ENCODE measurements at regions not wholly inside any gene's neighbourhood (a gene's known extent, or its start where the extent isn't known, plus 50 kb on each side); places are given as distances from the start of the nearest gene placed in this dataset.
"Not testable (repeated sequence)": the region's sequence is repeated elsewhere in the genome, so short reads cannot be mapped to it uniquely, and the experiment has no call there.

DNA sequence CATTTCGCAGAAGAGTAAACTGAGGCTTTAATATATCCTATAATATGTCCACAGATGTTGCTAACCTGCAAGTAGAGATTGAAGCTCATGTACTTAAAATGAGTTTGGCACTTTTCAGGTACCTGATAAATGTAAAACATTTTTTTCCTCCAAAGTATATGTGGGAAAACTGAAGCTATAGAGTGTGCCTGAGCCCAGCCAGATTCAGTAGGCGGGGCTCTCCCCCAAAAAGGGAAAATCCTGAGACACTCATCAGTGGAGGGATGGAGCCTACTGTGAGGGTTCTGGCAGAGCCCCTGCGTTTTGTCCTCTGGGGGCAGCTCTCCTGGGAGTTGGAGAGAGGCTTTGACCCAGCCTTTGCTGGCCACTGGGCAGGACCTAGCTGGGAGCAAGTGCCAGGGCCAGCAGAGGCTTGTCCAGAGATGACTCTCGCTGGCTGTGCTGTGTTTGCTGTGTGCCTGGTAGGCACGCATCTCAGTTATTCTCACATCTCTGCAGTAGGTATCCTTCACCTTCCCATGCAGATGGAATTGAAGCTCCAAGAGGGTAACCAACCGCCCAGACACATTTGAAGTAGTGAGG is 81.1 kb upstream of the SPRY4 start:
- no peak for DNase-seq (ENCODE audit: low read depth)

GRCh38 chr5:142405023-142405422 is 80.2 kb upstream of the SPRY4 start:
- no peak for DNase-seq (ENCODE audit: low read depth)

DNA sequence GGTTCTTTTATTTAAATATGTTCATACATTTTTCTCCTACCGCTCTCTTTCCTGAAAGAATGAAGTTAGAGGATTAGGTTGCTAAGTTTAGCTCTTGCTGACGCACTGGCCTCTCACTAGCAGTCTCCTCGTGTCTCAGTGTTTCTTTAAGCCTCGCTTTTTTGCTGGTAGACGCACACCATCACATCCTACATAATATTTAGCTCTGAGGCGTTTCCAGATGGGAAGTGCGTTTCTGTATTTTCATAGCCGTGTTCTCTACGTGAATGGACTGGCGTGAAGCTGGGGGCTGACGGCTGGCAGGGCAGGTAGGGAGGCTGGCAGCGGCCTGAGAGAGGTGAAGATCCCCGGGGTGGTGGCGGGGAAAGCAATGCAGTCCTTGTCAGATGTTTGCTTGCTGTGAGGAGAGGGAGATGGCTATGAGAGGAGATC is 79.2 kb upstream of the SPRY4 start:
- DNase-seq (ENCODE audit: low read depth), result no peak

DNA sequence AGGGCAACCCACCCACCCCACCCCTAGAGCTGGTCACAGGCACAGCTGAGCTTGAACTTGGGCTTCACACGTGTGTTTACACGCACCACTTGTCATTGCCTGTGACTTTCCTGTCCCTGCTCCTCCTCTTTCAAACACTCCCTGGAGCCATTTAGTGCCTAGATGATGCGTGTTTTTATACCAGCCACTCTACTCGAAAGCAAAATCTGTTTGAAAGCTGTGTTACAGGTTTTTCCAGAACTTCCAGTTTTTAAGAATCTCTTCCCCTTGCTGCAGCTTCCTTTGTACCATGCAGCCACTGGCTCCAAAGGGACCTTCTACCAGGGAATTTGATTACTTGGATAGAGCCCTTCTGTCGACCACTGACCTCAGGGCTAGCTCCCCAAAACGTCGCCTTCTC is 78.8 kb upstream of the SPRY4 start:
- no peak for DNase-seq (ENCODE audit: low read depth)

GRCh38 chr5:142402752-142403318 is 78.0 kb upstream of the SPRY4 start:
- DNase-seq (ENCODE audit: low read depth), result no peak

- DNase-seq (ENCODE audit: low read depth), result no peak
Measured at GRCh38 chr5:142400415-142400814, 75.6 kb upstream of the SPRY4 start.

DNA sequence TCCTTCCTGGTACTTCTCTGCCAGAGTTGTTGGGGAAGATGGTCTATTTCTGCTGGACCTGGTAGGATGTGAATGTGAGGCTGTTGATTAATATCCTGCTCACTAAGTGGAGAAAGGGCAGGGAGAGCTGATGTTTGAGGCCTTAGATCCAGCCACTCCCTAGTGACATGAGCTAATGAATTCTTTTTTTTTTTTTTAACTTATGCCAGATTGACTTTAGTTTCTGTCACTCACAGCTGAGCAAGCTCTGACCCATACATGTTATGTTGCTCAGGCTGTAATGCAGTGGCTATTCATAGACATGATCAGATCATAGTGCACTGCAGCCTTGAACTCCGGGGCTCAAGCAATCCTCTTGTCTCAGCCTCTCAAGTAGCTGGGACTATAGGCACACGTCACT is 75.1 kb upstream of the SPRY4 start:
- DNase-seq (ENCODE audit: low read depth), result no peak

GRCh38 chr5:142398730-142399055 is 73.9 kb upstream of the SPRY4 start:
- DNase-seq (ENCODE audit: low read depth), result no peak

- DNase-seq (ENCODE audit: low read depth), result not testable (repeated sequence)
Measured at GRCh38 chr5:142398011-142398729, 73.3 kb upstream of the SPRY4 start.

GRCh38 chr5:142397178-142397577 is 72.4 kb upstream of the SPRY4 start:
- no peak for DNase-seq (ENCODE audit: low read depth)

GRCh38 chr5:142396436-142397038 is 71.7 kb upstream of the SPRY4 start:
- DNase-seq (ENCODE audit: low read depth), result no peak

DNA sequence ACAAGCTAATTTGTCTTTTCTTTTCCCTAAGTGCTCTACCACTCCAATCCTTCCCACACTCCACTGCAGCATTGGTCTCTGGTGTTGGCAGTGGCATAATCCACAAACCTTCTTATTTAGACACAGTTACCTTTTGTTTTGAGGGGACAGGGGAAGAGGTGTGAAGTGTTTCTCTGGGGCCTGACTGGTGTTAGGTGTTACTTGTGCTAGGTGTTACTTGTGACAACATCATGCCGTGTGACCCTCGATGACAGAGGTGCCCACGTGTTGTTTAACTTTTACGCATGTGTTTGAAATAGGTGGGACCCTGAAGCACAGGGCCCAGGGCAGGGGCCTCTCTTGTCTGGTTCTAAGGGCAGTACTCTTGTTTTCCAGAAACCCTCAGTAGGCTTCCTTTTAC is 70.5 kb upstream of the SPRY4 start:
- DNase-seq (ENCODE audit: low read depth), result no peak

DNA sequence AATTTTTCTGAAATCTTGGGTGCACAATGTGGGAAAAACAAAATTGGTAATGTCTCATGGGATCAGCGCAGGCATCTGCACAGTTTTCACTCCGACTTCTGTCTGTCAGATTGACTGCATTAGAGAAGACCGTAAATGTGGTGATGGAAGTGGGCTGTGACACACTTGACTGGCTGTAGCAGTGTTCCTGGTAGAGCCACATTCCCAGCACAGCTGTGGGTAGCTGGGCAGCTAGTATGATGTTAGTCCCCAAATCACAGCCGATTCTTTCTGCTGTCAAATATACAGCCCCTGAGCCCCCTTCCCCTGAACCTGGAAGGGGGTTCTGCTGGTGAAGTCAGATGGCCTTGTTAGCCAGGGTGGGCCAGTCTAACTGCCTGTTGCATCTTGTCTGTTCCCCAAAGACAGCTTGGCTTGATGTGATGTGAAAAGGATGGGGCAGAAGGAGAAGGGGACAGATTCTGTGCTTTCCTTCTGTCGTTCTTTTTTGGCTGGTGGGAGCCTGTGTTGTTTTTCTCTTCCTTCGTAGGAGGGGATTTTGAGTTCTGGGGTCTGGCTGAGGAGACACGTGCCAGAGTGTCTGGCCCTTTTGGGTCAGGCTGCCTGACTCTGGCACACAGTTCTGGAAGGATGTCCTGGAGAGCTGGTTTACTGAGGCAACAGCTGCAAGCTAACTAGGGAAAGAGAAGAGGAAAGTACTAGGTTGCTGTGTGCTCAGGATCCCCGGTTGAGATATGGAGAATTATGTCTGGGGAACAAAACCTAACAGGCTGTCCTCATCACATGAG is 66.4 kb upstream of the SPRY4 start:
- no peak for DNase-seq (ENCODE audit: low read depth)

DNA sequence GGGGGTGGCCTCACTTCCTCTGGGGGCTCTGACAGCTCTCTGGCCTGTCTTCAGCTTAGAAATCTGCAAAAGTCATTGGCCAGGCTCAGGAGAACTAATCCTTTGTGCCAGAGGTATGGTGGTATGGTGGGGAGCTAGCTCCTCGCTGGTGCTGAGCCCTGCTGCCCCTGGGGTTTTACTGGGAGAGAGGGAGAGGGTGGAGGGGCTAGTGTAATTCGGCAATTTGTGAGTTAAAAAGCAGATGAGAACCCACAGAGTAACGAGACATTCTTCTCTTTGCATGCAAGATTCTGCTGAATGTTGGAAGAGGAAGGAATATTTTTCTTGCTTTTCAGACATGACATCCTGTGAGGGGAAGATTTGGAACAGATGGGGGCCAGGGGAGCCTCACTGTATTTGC is 65.5 kb upstream of the SPRY4 start:
- DNase-seq (ENCODE audit: low read depth), result no peak

DNA sequence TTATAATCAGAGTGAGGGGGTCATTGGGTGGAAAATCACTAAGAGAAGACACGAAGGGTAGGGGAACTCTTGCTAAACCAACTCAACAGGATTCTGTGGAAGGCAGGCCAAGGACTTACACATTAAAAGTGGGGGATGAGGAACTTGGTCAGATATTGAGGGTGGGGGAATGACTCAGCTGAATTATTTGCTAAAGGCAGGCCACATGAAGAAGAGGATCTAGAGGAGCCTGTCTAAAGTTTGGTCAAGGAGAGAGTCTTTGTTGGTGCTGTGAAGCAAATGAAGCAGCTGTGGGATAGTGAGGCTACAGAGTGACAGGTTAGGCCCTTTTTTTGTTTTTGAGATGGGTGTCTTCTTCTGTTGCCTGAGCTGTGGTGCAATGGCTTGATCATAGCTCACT is 63.9 kb upstream of the SPRY4 start:
- no peak for DNase-seq (ENCODE audit: low read depth)

GRCh38 chr5:142387024-142387682 is 62.3 kb upstream of the SPRY4 start:
- DNase-seq (ENCODE audit: low read depth), result no peak

- DNase-seq (ENCODE audit: low read depth), result no peak
Measured at GRCh38 chr5:142386137-142387023, 61.6 kb upstream of the SPRY4 start.

DNA sequence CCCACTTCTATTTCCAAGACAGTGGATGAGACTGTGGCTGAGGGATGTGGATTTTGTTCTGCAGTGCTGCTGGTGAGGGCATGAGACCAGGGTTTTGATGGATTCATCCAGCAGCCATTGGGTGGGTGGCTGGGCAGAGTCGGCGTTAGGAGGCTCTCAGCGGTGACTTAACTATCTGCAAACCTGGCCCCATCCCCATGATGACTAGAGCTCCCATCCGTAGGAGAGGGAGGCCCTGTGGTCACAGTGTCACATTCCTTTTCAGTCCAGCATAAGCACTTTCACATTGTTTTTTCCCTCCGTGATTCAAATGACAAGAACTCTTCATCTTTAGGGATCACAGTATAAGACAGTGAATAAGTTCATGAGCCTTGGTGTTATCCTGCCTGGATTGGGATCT is 60.4 kb upstream of the SPRY4 start:
- DNase-seq (ENCODE audit: low read depth), result no peak

DNA sequence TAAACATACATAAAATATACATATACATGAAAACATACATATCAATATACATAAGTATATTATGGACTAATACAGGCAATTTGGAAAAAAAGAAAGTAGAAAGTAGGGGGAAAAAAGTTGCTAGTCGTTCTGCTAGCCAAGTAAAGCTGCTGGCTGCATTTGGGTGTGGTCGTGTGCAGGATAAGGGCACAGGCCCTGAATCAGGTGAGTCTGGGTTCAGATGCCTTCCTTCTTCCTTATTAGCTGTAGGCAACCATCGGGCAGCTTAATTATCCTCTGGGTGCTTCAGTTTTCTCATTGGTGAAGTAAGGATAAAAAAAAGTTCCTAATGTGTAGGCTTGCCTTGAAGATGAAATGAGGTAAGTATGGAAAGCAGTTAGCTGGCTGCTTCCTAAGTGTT is 59.2 kb upstream of the SPRY4 start:
- DNase-seq (ENCODE audit: low read depth), result no peak

DNA sequence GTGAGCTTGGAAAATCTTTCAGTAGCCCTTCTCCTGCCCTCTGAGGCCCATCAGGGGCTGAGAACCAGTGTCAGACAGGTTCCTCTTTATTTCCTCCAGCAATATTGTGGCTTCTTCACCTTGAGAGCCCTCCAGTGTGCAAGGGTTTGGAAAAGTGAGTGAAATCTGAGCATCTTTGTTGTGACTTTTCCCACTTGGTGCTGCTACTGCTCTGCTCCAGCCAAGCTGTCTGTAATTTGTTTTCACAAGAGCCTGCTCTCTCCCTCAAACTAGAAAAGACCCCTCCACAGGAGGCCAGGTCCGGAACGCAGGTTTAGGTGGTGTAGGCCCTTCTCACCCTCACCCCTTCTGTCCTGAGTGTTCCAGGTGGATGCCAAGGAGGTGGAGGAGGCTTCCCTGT is 57.4 kb upstream of the SPRY4 start:
- DNase-seq (ENCODE audit: low read depth), result no peak

All from stimulated activated CD8-positive, alpha-beta memory T cell treated with anti-CD3 and anti-CD28 coated beads, Interleukin-12 subunit alpha, Interleukin-12 subunit beta, amount 100 ng/mL, for 4 hours (primary cell).